ENCODE measurements at regions not wholly inside any gene's neighbourhood (a gene's known extent, or its start where the extent isn't known, plus 50 kb on each side); places are given as distances from the start of the nearest gene placed in this dataset.
A peak's percentile ranks its signal among the peaks of the same experiment; 100 is the strongest.

GRCh38 chr4:159038536-159038935 is 64.3 kb upstream of the RAPGEF2 start:
- Histone ChIP-seq H3K79me1 (ENCODE audit: low read length) (no peaks in the 10 kb centered on the region), H3K4ac (ENCODE audit: low read depth, low read length) (no peak overlapping the region), H3K9me3 (ENCODE audit: insufficient read depth, low read depth, low read length) (no peaks in the 10 kb centered on the region), H3K14ac (ENCODE audit: low read length) (no peak overlapping the region), H3K23ac (ENCODE audit: low read length) (no peak overlapping the region), H3K79me2 (ENCODE audit: control insufficient read depth, insufficient read depth, low read length, poor library complexity) (no peaks in the 10 kb centered on the region), H4K91ac (ENCODE audit: low read depth, low read length) (no peak overlapping the region), H2BK120ac (ENCODE audit: insufficient read depth, low read length, poor library complexity) (no peak overlapping the region), H3K4me1 (ENCODE audit: control insufficient read depth in 1 of 2, insufficient read depth in 2 of 2, low read length in 2 of 2) (peaks cover 0 to 2% of the 10 kb centered on the region in 2 experiments), H3K9ac (ENCODE audit: low read length) (no peak overlapping the region), H2AK5ac (ENCODE audit: low read length) (no peak overlapping the region), H2AFZ (ENCODE audit: insufficient read depth, low read length, poor library complexity) (no peak overlapping the region), H3K27ac (ENCODE audit: low read depth, low read length) (no peak overlapping the region), H2BK12ac (ENCODE audit: low read length) (no peak overlapping the region), H2BK5ac (ENCODE audit: low read depth, low read length, poor library complexity) (no peak overlapping the region), H4K8ac (ENCODE audit: low read depth, low read length) (no peak overlapping the region), H3K18ac (ENCODE audit: low read length) (no peak overlapping the region), H3K4me2 (ENCODE audit: low read length) (no peak overlapping the region), H4K12ac (ENCODE audit: low read depth, low read length) (no peak overlapping the region), H3K27me3 (ENCODE audit: insufficient read depth, low read length) (no peaks in the 10 kb centered on the region), H3K36me3 (ENCODE audit: control insufficient read depth in 1 of 2, insufficient read depth in 2 of 2, low read length in 2 of 2) (no peaks in the 10 kb centered on the region), H3K4me3 (ENCODE audit: low read depth, low read length) (no peak overlapping the region)
- WGBS (ENCODE audit: extremely low coverage, insufficient coverage, insufficient read length), result no CpG with 5 or more reads among the region's 3 CpGs
- DNase-seq, result no peak

GRCh38 chr4:159041054-159042034 is 61.5 kb upstream of the RAPGEF2 start:
- Histone ChIP-seq H3K79me1 (ENCODE audit: low read length) (no peaks in the 10 kb centered on the region), H3K4ac (ENCODE audit: low read depth, low read length) (no peak overlapping the region), H2BK120ac (ENCODE audit: insufficient read depth, low read length, poor library complexity) (no peak overlapping the region), H3K4me3 (ENCODE audit: low read depth, low read length) (no peak overlapping the region), H4K12ac (ENCODE audit: low read depth, low read length) (no peak overlapping the region), H3K9me3 (ENCODE audit: insufficient read depth, low read depth, low read length) (no peaks in the 10 kb centered on the region), H3K4me2 (ENCODE audit: low read length) (no peak overlapping the region), H3K27ac (ENCODE audit: low read depth, low read length) (no peak overlapping the region), H4K91ac (ENCODE audit: low read depth, low read length) (no peak overlapping the region), H3K9ac (ENCODE audit: low read length) (no peak overlapping the region), H2BK5ac (ENCODE audit: low read depth, low read length, poor library complexity) (no peak overlapping the region), H3K23ac (ENCODE audit: low read length) (no peak overlapping the region), H2AK5ac (ENCODE audit: low read length) (no peak overlapping the region), H3K36me3 (ENCODE audit: control insufficient read depth in 1 of 2, insufficient read depth in 2 of 2, low read length in 2 of 2) (no peaks in the 10 kb centered on the region), H3K14ac (ENCODE audit: low read length) (no peak overlapping the region), H2BK12ac (ENCODE audit: low read length) (no peak overlapping the region), H4K8ac (ENCODE audit: low read depth, low read length) (no peak overlapping the region), H3K27me3 (ENCODE audit: insufficient read depth, low read length) (no peaks in the 10 kb centered on the region), H3K18ac (ENCODE audit: low read length) (no peak overlapping the region), H3K79me2 (ENCODE audit: control insufficient read depth, insufficient read depth, low read length, poor library complexity) (no peaks in the 10 kb centered on the region), H3K4me1 (ENCODE audit: control insufficient read depth in 1 of 2, insufficient read depth in 2 of 2, low read length in 2 of 2) (no peaks in the 10 kb centered on the region), H2AFZ (ENCODE audit: insufficient read depth, low read length, poor library complexity) (no peak overlapping the region)
- DNase-seq, result no peak
- whole genome bisulfite sequencing (ENCODE audit: extremely low coverage, insufficient coverage, insufficient read length), result no CpG with 5 or more reads among the region's 6 CpGs

GRCh38 chr4:159042097-159042605 is 60.7 kb upstream of the RAPGEF2 start:
- Histone ChIP-seq H3K4me2 (ENCODE audit: low read length) (no peak overlapping the region), H2AK5ac (ENCODE audit: low read length) (peak overlapping the region; percentile 52), H3K36me3 (ENCODE audit: control insufficient read depth in 1 of 2, insufficient read depth in 2 of 2, low read length in 2 of 2) (no peaks in the 10 kb centered on the region), H3K4me3 (ENCODE audit: low read depth, low read length) (no peak overlapping the region), H2BK120ac (ENCODE audit: insufficient read depth, low read length, poor library complexity) (no peak overlapping the region), H3K9ac (ENCODE audit: low read length) (no peak overlapping the region), H2BK5ac (ENCODE audit: low read depth, low read length, poor library complexity) (no peak overlapping the region), H4K8ac (ENCODE audit: low read depth, low read length) (no peak overlapping the region), H2AFZ (ENCODE audit: insufficient read depth, low read length, poor library complexity) (no peak overlapping the region), H2BK12ac (ENCODE audit: low read length) (peak overlapping the region; percentile 31), H3K27me3 (ENCODE audit: insufficient read depth, low read length) (no peaks in the 10 kb centered on the region), H4K12ac (ENCODE audit: low read depth, low read length) (no peak overlapping the region), H3K79me1 (ENCODE audit: low read length) (no peaks in the 10 kb centered on the region), H3K79me2 (ENCODE audit: control insufficient read depth, insufficient read depth, low read length, poor library complexity) (no peaks in the 10 kb centered on the region), H3K18ac (ENCODE audit: low read length) (no peak overlapping the region), H3K4me1 (ENCODE audit: control insufficient read depth in 1 of 2, insufficient read depth in 2 of 2, low read length in 2 of 2) (no peaks in the 10 kb centered on the region), H3K4ac (ENCODE audit: low read depth, low read length) (no peak overlapping the region), H4K91ac (ENCODE audit: low read depth, low read length) (no peak overlapping the region), H3K14ac (ENCODE audit: low read length) (no peak overlapping the region), H3K23ac (ENCODE audit: low read length) (no peak overlapping the region), H3K27ac (ENCODE audit: low read depth, low read length) (no peak overlapping the region), H3K9me3 (ENCODE audit: insufficient read depth, low read depth, low read length) (no peaks in the 10 kb centered on the region)
- no peak for DNase-seq
- no CpG with 5 or more reads among the region's 5 CpGs for WGBS (ENCODE audit: extremely low coverage, insufficient coverage, insufficient read length)

GRCh38 chr4:159042868-159043267 is 60.0 kb upstream of the RAPGEF2 start:
- H3K4me2 ChIP-seq (ENCODE audit: low read length), result no peak overlapping the region
- H4K91ac ChIP-seq (ENCODE audit: low read depth, low read length), result no peak overlapping the region
- no peak overlapping the region for H4K8ac ChIP-seq (ENCODE audit: low read depth, low read length)
- no peak overlapping the region for H3K9ac ChIP-seq (ENCODE audit: low read length)
- H3K9me3 ChIP-seq (ENCODE audit: insufficient read depth, low read depth, low read length), result no peaks in the 10 kb centered on the region
- no peak overlapping the region for H3K18ac ChIP-seq (ENCODE audit: low read length)
- H3K27ac ChIP-seq (ENCODE audit: low read depth, low read length), result no peak overlapping the region
- H3K27me3 ChIP-seq (ENCODE audit: insufficient read depth, low read length), result no peaks in the 10 kb centered on the region
- no peak overlapping the region for H3K23ac ChIP-seq (ENCODE audit: low read length)
- H3K4me3 ChIP-seq (ENCODE audit: low read depth, low read length), result no peak overlapping the region
- no peak overlapping the region for H4K12ac ChIP-seq (ENCODE audit: low read depth, low read length)
- H3K4ac ChIP-seq (ENCODE audit: low read depth, low read length), result no peak overlapping the region
- no peak overlapping the region for H2BK120ac ChIP-seq (ENCODE audit: insufficient read depth, low read length, poor library complexity)
- H3K14ac ChIP-seq (ENCODE audit: low read length), result no peak overlapping the region
- H2AFZ ChIP-seq (ENCODE audit: insufficient read depth, low read length, poor library complexity), result no peak overlapping the region
- no peak overlapping the region for H2BK12ac ChIP-seq (ENCODE audit: low read length)
- no peaks in the 10 kb centered on the region for H3K36me3 ChIP-seq (ENCODE audit: control insufficient read depth in 1 of 2, insufficient read depth in 2 of 2, low read length in 2 of 2)
- no peak overlapping the region for H2BK5ac ChIP-seq (ENCODE audit: low read depth, low read length, poor library complexity)
- H3K79me1 ChIP-seq (ENCODE audit: low read length), result no peaks in the 10 kb centered on the region
- H3K4me1 ChIP-seq (ENCODE audit: control insufficient read depth in 1 of 2, insufficient read depth in 2 of 2, low read length in 2 of 2), result peaks cover 0 to under 1% of the 10 kb centered on the region in 2 experiments
- H3K79me2 ChIP-seq (ENCODE audit: control insufficient read depth, insufficient read depth, low read length, poor library complexity), result no peaks in the 10 kb centered on the region
- WGBS (ENCODE audit: extremely low coverage, insufficient coverage, insufficient read length), result 100% methylated on average over 1 of the region's 4 CpGs
- H2AK5ac ChIP-seq (ENCODE audit: low read length), result no peak overlapping the region
- DNase-seq, result no peak
